Neural progenitor cell (in vitro differentiated cells): ENCODE measurements at regions not wholly inside any gene's neighbourhood (a gene's known extent, or its start where the extent isn't known, plus 50 kb on each side); places are given as distances from the start of the nearest gene placed in this dataset.

Experiments
- CTCF ChIP-seq: fragments of 200-600 bp; sonication (generic); IDR thresholded peaks from 2 replicates; pipeline ENCODE4 v1.5.1; 2017; ENCODE audit warnings: antibody characterized with exemption, mild to moderate bottlenecking
- EZH2 ChIP-seq: fragments of 200-600 bp; sonication (generic); IDR thresholded peaks from 2 replicates; pipeline ENCODE4 v1.6.1; 2017; ENCODE audit warnings: antibody characterized with exemption, mild to moderate bottlenecking, moderate library complexity
- EZH2phosphoT487 ChIP-seq: fragments of 200-600 bp; sonication (generic); IDR thresholded peaks from 2 replicates; pipeline ENCODE4 v1.6.1; 2017; ENCODE audit warnings: antibody characterized with exemption

GRCh38 chr14:97486601-97487120 lies 689.5 kb downstream of the VRK1 start:
- TF ChIP-seq CTCF (no peak), EZH2 (no peak), EZH2phosphoT487 (no peak)
